HG02588 (cell line): ENCODE measurements at regions not wholly inside any gene's neighbourhood (a gene's known extent, or its start where the extent isn't known, plus 50 kb on each side); places are given as distances from the start of the nearest gene placed in this dataset.
"Not testable (repeated sequence)": the region's sequence is repeated elsewhere in the genome, so short reads cannot be mapped to it uniquely, and the experiment has no call there.

Source experiments
- ATAC-seq: cut with Tn5 transposase; IDR thresholded peaks from one replicate; pipeline ENCODE4 v1.9.1; 2021; ENCODE audit warnings: mild to moderate bottlenecking, moderate library complexity; ENCODE audit not compliant: unreplicated experiment

GRCh38 chr1:106290805-106291501 is 765.5 kb upstream of the PRMT6 start:
- ATAC-seq = no peak

GRCh38 chr1:106292130-106292529 is 764.3 kb upstream of the PRMT6 start:
- no peak for ATAC-seq

GRCh38 chr1:106296431-106296830 is 760.0 kb upstream of the PRMT6 start:
- ATAC-seq = no peak

- no peak for ATAC-seq
Observed at GRCh38 chr1:106304106-106304505, 752.4 kb upstream of the PRMT6 start.

- ATAC-seq = no peak
Observed at GRCh38 chr1:106319612-106320011, 736.9 kb upstream of the PRMT6 start.

- no peak for ATAC-seq
Observed at GRCh38 chr1:106325600-106325999, 730.9 kb upstream of the PRMT6 start.

- no peak for ATAC-seq
Observed at GRCh38 chr1:106344494-106344893, 712.0 kb upstream of the PRMT6 start.

- ATAC-seq = no peak
Observed at GRCh38 chr1:106360252-106360651, 696.2 kb upstream of the PRMT6 start.

GRCh38 chr1:106366627-106367319 is 689.7 kb upstream of the PRMT6 start:
- no peak for ATAC-seq

GRCh38 chr1:106378261-106378660 is 678.2 kb upstream of the PRMT6 start:
- no peak for ATAC-seq

- ATAC-seq = no peak
Observed at GRCh38 chr1:106380772-106381171, 675.7 kb upstream of the PRMT6 start.

- not testable (repeated sequence) for ATAC-seq
Observed at GRCh38 chr1:106389160-106389559, 667.3 kb upstream of the PRMT6 start.

- no peak for ATAC-seq
Observed at GRCh38 chr1:106393046-106393445, 663.4 kb upstream of the PRMT6 start.

GRCh38 chr1:106396020-106396419 is 660.5 kb upstream of the PRMT6 start:
- no peak for ATAC-seq

- ATAC-seq = no peak
Observed at GRCh38 chr1:106398391-106398790, 658.1 kb upstream of the PRMT6 start.

- ATAC-seq = no peak
Observed at GRCh38 chr1:106406114-106406513, 650.4 kb upstream of the PRMT6 start.

GRCh38 chr1:106412321-106412720 is 644.2 kb upstream of the PRMT6 start:
- not testable (repeated sequence) for ATAC-seq

GRCh38 chr1:106435269-106435668 is 621.2 kb upstream of the PRMT6 start:
- ATAC-seq = no peak

GRCh38 chr1:106439475-106439874 is 617.0 kb upstream of the PRMT6 start:
- no peak for ATAC-seq

GRCh38 chr1:106447466-106447865 is 609.0 kb upstream of the PRMT6 start:
- no peak for ATAC-seq

GRCh38 chr1:106456832-106457231 is 599.6 kb upstream of the PRMT6 start:
- ATAC-seq = no peak

- no peak for ATAC-seq
Observed at GRCh38 chr1:106457368-106457767, 599.1 kb upstream of the PRMT6 start.

GRCh38 chr1:106458866-106459265 is 597.6 kb upstream of the PRMT6 start:
- no peak for ATAC-seq
